22Rv1 (cell line): ENCODE measurements at regions not wholly inside any gene's neighbourhood (a gene's known extent, or its start where the extent isn't known, plus 50 kb on each side); places are given as distances from the start of the nearest gene placed in this dataset.
"Not testable (repeated sequence)": the region's sequence is repeated elsewhere in the genome, so short reads cannot be mapped to it uniquely, and the experiment has no call there.

Experiments
- H3K27ac ChIP-seq: fragments of 450-650 bp; 2 replicates; pipeline ENCODE4 v1.5.1; 2017
- ZFX ChIP-seq: fragments of 450-650 bp; IDR thresholded peaks from 2 replicates; pipeline ENCODE4 v1.6.1; 2017; ENCODE audit warnings: antibody characterized with exemption, borderline replicate concordance
- TF ChIP-seq, protein P1 (sequence below): fragments of 450-650 bp; IDR thresholded peaks from 2 replicates; pipeline ENCODE4 v1.5.1; 2017; ENCODE audit warnings: mild to moderate bottlenecking

DNA sequence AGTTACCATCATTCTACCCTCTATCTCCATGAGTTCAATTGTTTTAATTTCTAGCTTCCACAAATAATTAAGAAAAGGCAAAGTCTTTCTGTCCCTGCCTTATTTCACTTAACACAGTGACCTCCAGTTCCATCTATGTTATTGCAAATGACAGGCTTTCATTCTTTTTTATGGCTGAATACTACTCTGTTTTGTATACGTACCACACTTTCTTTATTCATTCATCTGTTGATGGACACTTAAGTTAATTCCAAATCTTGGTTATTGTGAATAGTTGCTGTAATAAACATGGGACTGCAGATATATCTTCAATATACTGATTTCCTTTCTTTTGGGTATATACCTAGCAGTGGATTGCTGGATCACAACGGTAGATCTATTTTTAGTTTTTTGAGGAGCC, 314.1 kb downstream of the SV2B start:
- TF ChIP-seq, protein P1, sequence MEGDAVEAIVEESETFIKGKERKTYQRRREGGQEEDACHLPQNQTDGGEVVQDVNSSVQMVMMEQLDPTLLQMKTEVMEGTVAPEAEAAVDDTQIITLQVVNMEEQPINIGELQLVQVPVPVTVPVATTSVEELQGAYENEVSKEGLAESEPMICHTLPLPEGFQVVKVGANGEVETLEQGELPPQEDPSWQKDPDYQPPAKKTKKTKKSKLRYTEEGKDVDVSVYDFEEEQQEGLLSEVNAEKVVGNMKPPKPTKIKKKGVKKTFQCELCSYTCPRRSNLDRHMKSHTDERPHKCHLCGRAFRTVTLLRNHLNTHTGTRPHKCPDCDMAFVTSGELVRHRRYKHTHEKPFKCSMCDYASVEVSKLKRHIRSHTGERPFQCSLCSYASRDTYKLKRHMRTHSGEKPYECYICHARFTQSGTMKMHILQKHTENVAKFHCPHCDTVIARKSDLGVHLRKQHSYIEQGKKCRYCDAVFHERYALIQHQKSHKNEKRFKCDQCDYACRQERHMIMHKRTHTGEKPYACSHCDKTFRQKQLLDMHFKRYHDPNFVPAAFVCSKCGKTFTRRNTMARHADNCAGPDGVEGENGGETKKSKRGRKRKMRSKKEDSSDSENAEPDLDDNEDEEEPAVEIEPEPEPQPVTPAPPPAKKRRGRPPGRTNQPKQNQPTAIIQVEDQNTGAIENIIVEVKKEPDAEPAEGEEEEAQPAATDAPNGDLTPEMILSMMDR: no peak
- no peak for TF ChIP-seq ZFX
- no peak overlapping the region for H3K27ac ChIP-seq

DNA sequence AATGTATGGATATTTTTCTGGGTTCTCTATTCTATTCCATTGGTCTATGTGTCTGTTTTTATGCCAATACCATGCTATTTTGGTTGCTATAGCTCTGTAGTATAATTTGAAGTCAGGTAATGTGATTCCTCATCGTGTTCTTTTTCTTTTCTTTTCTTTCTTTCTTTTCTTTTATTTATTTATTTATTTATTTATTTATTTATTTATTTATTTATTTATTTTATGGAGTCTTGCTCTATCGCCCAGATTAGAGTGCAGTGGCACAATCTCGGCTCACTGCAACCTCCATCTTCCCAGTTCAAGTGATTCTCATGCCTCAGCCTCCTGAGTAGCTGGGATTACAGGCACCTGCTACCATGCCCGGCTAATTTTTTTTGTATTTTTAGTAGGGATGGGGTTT, 315.2 kb downstream of the SV2B start:
- H3K27ac ChIP-seq: not testable (repeated sequence)

DNA sequence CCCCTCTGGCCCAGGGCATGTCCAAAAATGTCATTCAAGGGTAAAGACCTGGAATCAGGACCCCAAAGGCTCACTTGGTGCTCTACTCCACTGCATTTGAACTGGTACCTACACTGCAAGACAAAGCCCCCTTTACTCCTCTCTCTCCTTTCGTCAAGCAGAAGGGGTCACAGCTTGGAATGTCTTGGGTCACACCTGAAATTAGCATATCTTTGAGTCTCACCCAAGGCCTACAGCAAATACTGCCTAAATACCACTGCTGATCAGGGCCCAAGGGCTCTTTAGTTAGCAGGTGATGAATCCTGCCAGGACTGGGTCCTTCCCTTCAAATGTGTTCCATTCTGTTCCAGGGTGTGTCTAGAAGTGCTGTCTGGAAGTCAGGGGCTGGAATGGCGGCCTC, 320.6 kb downstream of the SV2B start:
- TF ChIP-seq, protein P1: no peak
- no peak for TF ChIP-seq ZFX

DNA sequence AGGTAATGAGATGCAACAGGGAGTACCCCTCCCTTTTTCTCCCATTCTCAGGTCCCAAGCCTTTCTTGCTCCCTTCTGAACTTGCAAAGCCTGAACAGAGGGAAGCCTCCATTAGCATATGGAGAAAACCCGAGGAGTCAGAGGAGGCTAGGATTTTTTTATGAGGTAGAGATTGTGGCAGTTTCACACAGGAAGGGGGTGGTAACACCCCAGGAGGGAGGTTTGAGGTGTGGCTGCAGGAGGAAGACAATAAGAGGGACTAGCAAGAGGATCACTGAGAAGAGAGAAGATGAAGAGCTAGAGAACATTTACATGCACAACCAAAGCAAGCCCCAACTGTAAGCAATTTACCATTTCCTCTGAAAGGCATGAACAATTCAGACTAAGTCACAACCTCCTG, 322.7 kb downstream of the SV2B start:
- TF ChIP-seq, protein P1: no peak
- TF ChIP-seq ZFX: no peak
- no peak overlapping the region for H3K27ac ChIP-seq

More for the DNA sequence above, 320.6 kb downstream of the SV2B start:
- no peak overlapping the region for H3K27ac ChIP-seq

GRCh38 chr15:91424001-91424400, 323.9 kb downstream of the SV2B start:
- no peak overlapping the region for H3K27ac ChIP-seq
- TF ChIP-seq ZFX: no peak
- TF ChIP-seq, protein P1: no peak

DNA sequence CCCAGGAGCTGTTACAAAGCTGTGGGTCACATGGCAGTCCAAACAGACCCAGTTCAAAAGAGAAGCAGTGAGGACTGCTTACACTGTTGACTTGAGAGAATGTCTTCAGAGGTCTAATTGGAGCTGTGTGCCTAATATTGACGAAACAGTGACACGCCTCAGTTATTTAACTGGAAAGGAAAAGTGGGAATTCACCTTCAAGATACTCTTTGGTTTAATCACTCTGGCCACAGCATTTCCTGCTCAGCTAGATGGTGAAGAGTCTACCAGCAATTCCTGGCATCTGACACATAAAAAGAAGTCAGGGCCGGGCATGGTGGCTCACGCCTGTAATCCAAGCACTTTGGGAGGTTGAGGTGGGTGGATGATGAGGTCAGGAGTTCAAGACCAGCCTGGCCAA, 326.4 kb downstream of the SV2B start:
- H3K27ac ChIP-seq: no peak overlapping the region
- TF ChIP-seq, protein P1: no peak
- no peak for TF ChIP-seq ZFX

DNA sequence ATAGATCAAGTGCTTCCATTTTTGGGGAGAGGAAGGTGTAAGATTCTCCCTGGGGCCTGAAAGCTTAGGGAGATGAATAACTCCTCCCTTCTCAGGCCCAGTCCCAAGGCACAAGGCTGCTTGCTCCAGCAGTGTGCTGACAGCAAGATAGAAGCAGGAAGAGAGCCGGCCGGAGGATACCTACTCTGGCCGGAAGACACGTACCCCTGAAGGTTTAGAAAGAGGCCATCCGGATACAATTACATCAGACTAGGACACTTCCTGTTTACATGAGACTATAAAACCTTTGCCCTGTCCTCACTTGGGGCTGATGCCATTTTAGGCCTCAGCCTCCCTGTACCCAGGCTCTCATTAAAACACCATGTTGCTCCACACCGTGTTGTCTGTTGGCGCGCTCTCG, 329.9 kb downstream of the SV2B start:
- TF ChIP-seq, protein P1: no peak
- no peak for TF ChIP-seq ZFX
- H3K27ac ChIP-seq: no peak overlapping the region

GRCh38 chr15:91431041-91431715, 331.1 kb downstream of the SV2B start:
- no peak for TF ChIP-seq ZFX
- TF ChIP-seq, protein P1: no peak
- H3K27ac ChIP-seq: no peak overlapping the region
